AG04450 (cell line): ENCODE measurements at regions not wholly inside any gene's neighbourhood (a gene's known extent, or its start where the extent isn't known, plus 50 kb on each side); places are given as distances from the start of the nearest gene placed in this dataset.

ENCODE experiments used
- CTCF ChIA-PET: fragments of 300-600, 350-600 bp; formaldehyde crosslinking; extraction: SDS; loops from one replicate; lab custom pipeline; 2022; ENCODE audit warnings: antibody characterized with exemption, inconsistent platforms; lab: Charles Lee
- POLR2A ChIA-PET: fragments of 350-600 bp; formaldehyde crosslinking; extraction: SDS; loops from one replicate; lab custom pipeline; 2021; ENCODE audit warnings: antibody characterized with exemption, inconsistent platforms; lab: Yijun Ruan, JAX
- DNase-seq: peaks from one replicate; pipeline ENCODE4 v3.0.0-alpha.2; 2011; ENCODE audit warnings: low read depth, low spot score
- H3K27ac ChIP-seq: one replicate; pipeline ENCODE4 v1.5.1; 2012; ENCODE audit warnings: low read depth, low read length, control low read depth
- H3K27me3 ChIP-seq: one replicate; pipeline ENCODE4 v1.6.0; 2012; ENCODE audit warnings: low read length; ENCODE audit not compliant: control insufficient read depth, insufficient read depth
- H3K4me3 ChIP-seq: 2 replicates; pipeline ENCODE4 v1.5.1; 2011; ENCODE audit warnings: mild to moderate bottlenecking, low read depth, low read length, control low read depth
- H3K9me3 ChIP-seq: 2 replicates; pipeline ENCODE4 v1.5.1; 2012; ENCODE audit warnings: low read length; ENCODE audit not compliant: control insufficient read depth, insufficient read depth
- CTCF ChIP-seq: IDR thresholded peaks from 2 replicates; pipeline ENCODE4 v1.5.1; 2011; ENCODE audit warnings: low read depth, low read length, control low read depth, inconsistent platforms

- Histone ChIP-seq H3K4me3 (no peak overlapping the region), H3K27me3 (no peaks in the 10 kb centered on the region), H3K9me3 (peaks cover 49% of the 10 kb centered on the region), H3K27ac (no peak overlapping the region)
- no peak for DNase-seq
- ChIA-PET CTCF (no interaction called here), POLR2A (no interaction called here)
- TF ChIP-seq CTCF, result no peak
Observed at GRCh38 chr9:135290566-135290965, 189.0 kb upstream of the PPP1R26 start.

GRCh38 chr9:135291165-135291564 lies 188.4 kb upstream of the PPP1R26 start:
- no peak for DNase-seq
- ChIA-PET POLR2A (no interaction called here), CTCF (no interaction called here)
- H3K4me3 ChIP-seq, result no peak overlapping the region
- H3K27ac ChIP-seq, result no peak overlapping the region
- H3K27me3 ChIP-seq, result no peaks in the 10 kb centered on the region
- TF ChIP-seq CTCF, result no peak
- peaks cover 43% of the 10 kb centered on the region for H3K9me3 ChIP-seq

GRCh38 chr9:135294836-135295235 lies 184.7 kb upstream of the PPP1R26 start:
- Histone ChIP-seq H3K9me3 (peaks cover 17% of the 10 kb centered on the region), H3K27me3 (no peaks in the 10 kb centered on the region), H3K27ac (no peak overlapping the region), H3K4me3 (no peak overlapping the region)
- TF ChIP-seq CTCF, result no peak
- CTCF ChIA-PET, result no interaction called here
- POLR2A ChIA-PET, result no interaction called here
- no peak for DNase-seq

- no peak overlapping the region for H3K27ac ChIP-seq
- ChIA-PET POLR2A (no interaction called here), CTCF (no interaction called here)
- DNase-seq, result no peak
- H3K4me3 ChIP-seq, result no peak overlapping the region
- H3K9me3 ChIP-seq, result peaks cover 20% of the 10 kb centered on the region; the same call in 1 of the 2 replicates
- H3K27me3 ChIP-seq, result no peaks in the 10 kb centered on the region
- TF ChIP-seq CTCF, result no peak
Observed at GRCh38 chr9:135295551-135296300, 183.9 kb upstream of the PPP1R26 start.

- Histone ChIP-seq H3K4me3 (no peak overlapping the region), H3K27ac (no peak overlapping the region), H3K9me3 (peaks cover 29% of the 10 kb centered on the region; the same call in 1 of the 2 replicates), H3K27me3 (no peaks in the 10 kb centered on the region)
- ChIA-PET POLR2A (no interaction called here), CTCF (no interaction called here)
- TF ChIP-seq CTCF, result no peak
- no peak for DNase-seq
Observed at GRCh38 chr9:135296735-135297455, 182.7 kb upstream of the PPP1R26 start.
